Liver (tissue), 8 donors: ENCODE measurements at regions not wholly inside any gene's neighbourhood (a gene's known extent, or its start where the extent isn't known, plus 50 kb on each side); places are given as distances from the start of the nearest gene placed in this dataset.

Experiments
- DNase-seq: peaks from one replicate; pipeline ENCODE4 v3.0.0-alpha.2; 2017; ENCODE audit warnings: low spot score
- H3K27ac ChIP-seq, 2 donors: one replicate each; pipeline ENCODE4 v1.7.0; 2013; ENCODE audit warnings: inconsistent platforms in 2 of 2, low read length in 2 of 2, control low read depth in 1 of 2, low read depth in 1 of 2, mild to moderate bottlenecking in 1 of 2
- H3K27me3 ChIP-seq, 4 donors: one replicate each; pipeline versions ENCODE4 v1.6.1 to v1.7.0; 2013; ENCODE audit warnings: low read length in 3 of 4, inconsistent platforms in 1 of 4, mild to moderate bottlenecking in 1 of 4, moderate library complexity in 1 of 4; ENCODE audit not compliant: control insufficient read depth in 4 of 4, insufficient read depth in 4 of 4
- H3K36me3 ChIP-seq, 4 donors: one replicate each; pipeline versions ENCODE4 v1.6.1 to v1.7.0; 2013; ENCODE audit warnings: low read length in 3 of 4, mild to moderate bottlenecking in 3 of 4, low read depth in 1 of 4, moderate library complexity in 1 of 4; ENCODE audit not compliant: control insufficient read depth in 4 of 4, insufficient read depth in 3 of 4
- H3K4me1 ChIP-seq, 4 donors: one replicate each; pipeline versions ENCODE4 v1.6.1 to v1.7.0; 2013; ENCODE audit warnings: low read length in 3 of 4, mild to moderate bottlenecking in 3 of 4, moderate library complexity in 1 of 4; ENCODE audit not compliant: control insufficient read depth in 4 of 4, insufficient read depth in 4 of 4
- H3K4me3 ChIP-seq, 3 donors: one replicate each; pipeline versions ENCODE4 v1.6.1 to v1.7.0; 2013; ENCODE audit warnings: low read length in 3 of 3, control low read depth in 1 of 3, low read depth in 1 of 3, mild to moderate bottlenecking in 1 of 3
- H3K9ac ChIP-seq, 2 donors: one replicate each; pipeline ENCODE4 v1.7.0; 2013; ENCODE audit warnings: low read length in 2 of 2, mild to moderate bottlenecking in 2 of 2, moderate library complexity in 2 of 2, control low read depth in 1 of 2, low read depth in 1 of 2
- H3K9me3 ChIP-seq, 4 donors: one replicate each; pipeline versions ENCODE4 v1.6.1 to v1.7.0; 2013; ENCODE audit warnings: low read length in 3 of 4; ENCODE audit not compliant: control insufficient read depth in 4 of 4
- ATF3 ChIP-seq: IDR thresholded peaks from 2 replicates; pipeline ENCODE4 v1.6.1; 2016; ENCODE audit warnings: antibody characterized with exemption
- CTCF ChIP-seq: fragments of 150-350 bp; IDR thresholded peaks from 2 replicates; pipeline ENCODE4 v1.5.1; 2017; ENCODE audit warnings: improper control_type of control experiment, low read depth, low read length; ENCODE audit not compliant: missing input control
- EGR1 ChIP-seq, 2 donors: IDR thresholded peaks; 2 replicates each; pipeline ENCODE4 v1.6.1; 2016 to 2018; ENCODE audit warnings: antibody characterized with exemption in 2 of 2, low read depth in 2 of 2
- FOXA1 ChIP-seq: IDR thresholded peaks from 2 replicates; pipeline ENCODE4 v1.6.1; 2016; ENCODE audit warnings: antibody characterized with exemption
- FOXA2 ChIP-seq: IDR thresholded peaks from 2 replicates; pipeline ENCODE4 v1.6.1; 2016; ENCODE audit warnings: antibody characterized with exemption
- GABPA ChIP-seq, 2 donors: IDR thresholded peaks in 1 of 2; conservative IDR thresholded peaks in 1 of 2; 2 replicates each; pipeline ENCODE4 v1.6.1; 2016; ENCODE audit warnings: antibody characterized with exemption in 2 of 2, mild to moderate bottlenecking in 1 of 2, moderate library complexity in 1 of 2
- HNF4A ChIP-seq, 2 donors: conservative IDR thresholded peaks; 2 replicates each; pipeline ENCODE4 v1.6.1; 2016; ENCODE audit warnings: antibody characterized with exemption in 2 of 2, mild to moderate bottlenecking in 2 of 2
- HNF4G ChIP-seq: IDR thresholded peaks from 2 replicates; pipeline ENCODE4 v1.6.1; 2016; ENCODE audit warnings: antibody characterized with exemption
- JUND ChIP-seq, 2 donors: IDR thresholded peaks; 2 replicates each; pipeline ENCODE4 v1.6.1; 2016; ENCODE audit warnings: antibody characterized with exemption in 2 of 2
- NR2F2 ChIP-seq: IDR thresholded peaks from 2 replicates; pipeline ENCODE4 v1.6.1; 2016; ENCODE audit warnings: antibody characterized with exemption
- RAD21 ChIP-seq, 2 donors: IDR thresholded peaks; 2 replicates each; pipeline ENCODE4 v1.6.1; 2016; ENCODE audit warnings: antibody characterized with exemption in 2 of 2, mild to moderate bottlenecking in 2 of 2
- REST ChIP-seq: IDR thresholded peaks from 2 replicates; pipeline ENCODE4 v1.6.1; 2016; ENCODE audit warnings: antibody characterized with exemption, mild to moderate bottlenecking
- RXRA ChIP-seq, 2 donors: IDR thresholded peaks; 2 replicates each; pipeline ENCODE4 v1.6.1; 2017 to 2018; ENCODE audit warnings: antibody characterized with exemption in 2 of 2, mild to moderate bottlenecking in 1 of 2
- SP1 ChIP-seq: IDR thresholded peaks from 2 replicates; pipeline ENCODE4 v1.6.1; 2018; ENCODE audit warnings: antibody characterized with exemption, mild to moderate bottlenecking
- TAF1 ChIP-seq: conservative IDR thresholded peaks from 2 replicates; pipeline ENCODE4 v1.6.1; 2016; ENCODE audit warnings: antibody characterized with exemption, mild to moderate bottlenecking
- YY1 ChIP-seq: IDR thresholded peaks from 2 replicates; pipeline ENCODE4 v1.6.1; 2016; ENCODE audit warnings: antibody characterized with exemption, mild to moderate bottlenecking
- WGBS: extraction: QIAGEN DNeasy Blood & Tissue Kit; methylation state at CpG from one replicate; pipeline ENCODE4 v1.1.7; 2013; 5-methylcytosine and 5-hydroxymethylcytosine counted together
- TF ChIP-seq, protein P1 (sequence below): IDR thresholded peaks from 2 replicates; pipeline ENCODE4 v1.6.1; 2016; ENCODE audit warnings: antibody characterized with exemption
- TF ChIP-seq, protein P2 (sequence below): IDR thresholded peaks from 2 replicates; pipeline ENCODE4 v1.6.1; 2016; ENCODE audit warnings: antibody characterized with exemption
- donor health status: healthy.
- donor health status: healthy.
- donor health status: healthy.
- donor health status: healthy.
- donor health status: healthy.

- H3K4me1 ChIP-seq = no peaks in the 10 kb centered on the region
- H3K9me3 ChIP-seq = no peaks in the 10 kb centered on the region
- TF ChIP-seq TAF1 = no peak
- no peak for TF ChIP-seq RXRA (IDR thresholded peaks at IDR 0.05)
- no peak for TF ChIP-seq GABPA (IDR thresholded peaks at IDR 0.05 in 1 of 2, conservative IDR thresholded peaks at IDR 0.05 in 1 of 2)
- TF ChIP-seq ATF3 = no peak
- no peak for TF ChIP-seq SP1
- no peak for TF ChIP-seq HNF4G
- TF ChIP-seq REST = no peak
- TF ChIP-seq FOXA2 = no peak
- TF ChIP-seq, protein P1, sequence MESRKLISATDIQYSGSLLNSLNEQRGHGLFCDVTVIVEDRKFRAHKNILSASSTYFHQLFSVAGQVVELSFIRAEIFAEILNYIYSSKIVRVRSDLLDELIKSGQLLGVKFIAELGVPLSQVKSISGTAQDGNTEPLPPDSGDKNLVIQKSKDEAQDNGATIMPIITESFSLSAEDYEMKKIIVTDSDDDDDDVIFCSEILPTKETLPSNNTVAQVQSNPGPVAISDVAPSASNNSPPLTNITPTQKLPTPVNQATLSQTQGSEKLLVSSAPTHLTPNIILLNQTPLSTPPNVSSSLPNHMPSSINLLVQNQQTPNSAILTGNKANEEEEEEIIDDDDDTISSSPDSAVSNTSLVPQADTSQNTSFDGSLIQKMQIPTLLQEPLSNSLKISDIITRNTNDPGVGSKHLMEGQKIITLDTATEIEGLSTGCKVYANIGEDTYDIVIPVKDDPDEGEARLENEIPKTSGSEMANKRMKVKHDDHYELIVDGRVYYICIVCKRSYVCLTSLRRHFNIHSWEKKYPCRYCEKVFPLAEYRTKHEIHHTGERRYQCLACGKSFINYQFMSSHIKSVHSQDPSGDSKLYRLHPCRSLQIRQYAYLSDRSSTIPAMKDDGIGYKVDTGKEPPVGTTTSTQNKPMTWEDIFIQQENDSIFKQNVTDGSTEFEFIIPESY = no peak
- TF ChIP-seq JUND (IDR thresholded peaks at IDR 0.05) = no peak
- no peak for TF ChIP-seq RAD21 (IDR thresholded peaks at IDR 0.05)
- TF ChIP-seq YY1 = no peak
- no peak overlapping the region for H3K9ac ChIP-seq
- 85% methylated on average over 6 of the region's 6 CpGs for whole genome bisulfite sequencing
- H3K4me3 ChIP-seq = no peak overlapping the region
- no peaks in the 10 kb centered on the region for H3K36me3 ChIP-seq
- DNase-seq = no peak
- H3K27me3 ChIP-seq = no peaks in the 10 kb centered on the region
- no peak overlapping the region for H3K27ac ChIP-seq
Measured at GRCh38 chr10:30755441-30755953, 125.9 kb upstream of the LYZL2 start.

DNA sequence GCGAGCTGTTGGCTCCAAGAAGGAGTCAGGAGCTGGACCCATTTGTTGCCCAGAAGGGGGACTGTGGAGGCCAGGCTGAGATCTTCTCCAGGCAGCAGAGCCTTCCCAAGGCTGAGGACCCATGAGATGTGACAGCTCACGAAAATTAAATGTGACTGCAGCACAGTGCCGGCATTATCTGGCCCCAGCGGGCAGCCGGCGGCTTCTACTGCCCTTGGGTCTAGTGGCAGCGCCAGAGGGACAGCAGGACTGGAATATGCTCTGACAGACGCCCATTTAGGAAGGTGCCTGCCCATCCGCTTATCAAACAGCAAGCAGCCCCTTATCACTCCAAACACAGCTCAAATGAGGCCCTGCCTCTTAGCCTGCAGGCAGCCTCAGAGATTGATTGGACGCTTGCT lies 122.9 kb upstream of the LYZL2 start:
- TF ChIP-seq RAD21 (IDR thresholded peaks at IDR 0.05) (no peak), ATF3 (no peak), HNF4A (conservative IDR thresholded peaks at IDR 0.05) (no peak), SP1 (no peak), HNF4G (no peak), NR2F2 (no peak), JUND (IDR thresholded peaks at IDR 0.05) (no peak), TAF1 (no peak), FOXA2 (no peak), EGR1 (IDR thresholded peaks at IDR 0.05; ENCODE audit: low read depth in 2 of 2) (no peak), RXRA (IDR thresholded peaks at IDR 0.05) (no peak), FOXA1 (no peak), CTCF (no peak), GABPA (IDR thresholded peaks at IDR 0.05 in 1 of 2, conservative IDR thresholded peaks at IDR 0.05 in 1 of 2) (no peak)
- TF ChIP-seq, protein P1 = no peak
- TF ChIP-seq, protein P2, sequence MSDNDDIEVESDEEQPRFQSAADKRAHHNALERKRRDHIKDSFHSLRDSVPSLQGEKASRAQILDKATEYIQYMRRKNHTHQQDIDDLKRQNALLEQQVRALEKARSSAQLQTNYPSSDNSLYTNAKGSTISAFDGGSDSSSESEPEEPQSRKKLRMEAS = no peak
- DNase-seq = peak; percentile 80
- H3K27ac ChIP-seq = no peak overlapping the region
- H3K9ac ChIP-seq = no peak overlapping the region
- no peaks in the 10 kb centered on the region for H3K36me3 ChIP-seq
- no peaks in the 10 kb centered on the region for H3K27me3 ChIP-seq
- no peaks in the 10 kb centered on the region for H3K9me3 ChIP-seq
- WGBS = 87% methylated on average over 10 of the region's 10 CpGs
- H3K4me1 ChIP-seq = no peaks in the 10 kb centered on the region
- H3K4me3 ChIP-seq = no peak overlapping the region
